Upper lobe of left lung (tissue), 4 donors: ENCODE measurements at regions not wholly inside any gene's neighbourhood (a gene's known extent, or its start where the extent isn't known, plus 50 kb on each side); places are given as distances from the start of the nearest gene placed in this dataset.

Source experiments
- POLR2A ChIP-seq, 4 donors: fragments of 450-650 bp; IDR thresholded peaks; one replicate each; pipeline ENCODE4 v1.5.1; 2016 to 2017; ENCODE audit warnings: antibody characterized with exemption in 4 of 4, mild to moderate bottlenecking in 2 of 4
- POLR2AphosphoS5 ChIP-seq, 2 donors: sonication (generic); formaldehyde crosslinking; IDR thresholded peaks; one replicate each; pipeline ENCODE4 v1.5.1; 2017; ENCODE audit warnings: antibody characterized with exemption in 2 of 2
- TF ChIP-seq, protein P1 (sequence below), 6 experiments: fragments of 450-650 bp in 4 of 6; fragments of 200-600 bp in 2 of 6; sonication (generic) in 2 of 6; IDR thresholded peaks; one replicate each; pipeline ENCODE4 v1.5.1; 2016 to 2019; ENCODE audit warnings: antibody characterized with exemption in 6 of 6

DNA sequence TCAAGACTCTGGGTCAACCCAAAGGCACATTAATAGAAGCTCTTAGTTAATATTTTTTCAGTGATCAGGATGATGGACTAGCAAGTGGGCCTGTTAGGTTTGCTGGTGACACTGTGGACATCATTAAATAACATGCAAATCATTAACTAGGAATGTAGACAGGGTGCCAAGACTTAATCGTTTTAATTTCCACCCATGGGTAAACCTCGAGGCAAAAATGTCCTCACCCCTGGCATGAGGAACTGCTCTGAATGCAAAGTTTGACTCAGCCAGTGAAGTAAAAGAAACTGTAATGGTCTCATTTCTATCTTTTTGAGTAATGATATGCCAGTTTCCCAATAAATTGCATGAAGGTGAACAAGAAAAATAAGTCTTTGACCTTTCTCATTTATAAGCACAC lies 152.6 kb upstream of the MEX3C start:
- TF ChIP-seq, protein P1, sequence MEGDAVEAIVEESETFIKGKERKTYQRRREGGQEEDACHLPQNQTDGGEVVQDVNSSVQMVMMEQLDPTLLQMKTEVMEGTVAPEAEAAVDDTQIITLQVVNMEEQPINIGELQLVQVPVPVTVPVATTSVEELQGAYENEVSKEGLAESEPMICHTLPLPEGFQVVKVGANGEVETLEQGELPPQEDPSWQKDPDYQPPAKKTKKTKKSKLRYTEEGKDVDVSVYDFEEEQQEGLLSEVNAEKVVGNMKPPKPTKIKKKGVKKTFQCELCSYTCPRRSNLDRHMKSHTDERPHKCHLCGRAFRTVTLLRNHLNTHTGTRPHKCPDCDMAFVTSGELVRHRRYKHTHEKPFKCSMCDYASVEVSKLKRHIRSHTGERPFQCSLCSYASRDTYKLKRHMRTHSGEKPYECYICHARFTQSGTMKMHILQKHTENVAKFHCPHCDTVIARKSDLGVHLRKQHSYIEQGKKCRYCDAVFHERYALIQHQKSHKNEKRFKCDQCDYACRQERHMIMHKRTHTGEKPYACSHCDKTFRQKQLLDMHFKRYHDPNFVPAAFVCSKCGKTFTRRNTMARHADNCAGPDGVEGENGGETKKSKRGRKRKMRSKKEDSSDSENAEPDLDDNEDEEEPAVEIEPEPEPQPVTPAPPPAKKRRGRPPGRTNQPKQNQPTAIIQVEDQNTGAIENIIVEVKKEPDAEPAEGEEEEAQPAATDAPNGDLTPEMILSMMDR (IDR thresholded peaks at IDR 0.05): no peak
- TF ChIP-seq POLR2AphosphoS5 (IDR thresholded peaks at IDR 0.05) (no peak), POLR2A (IDR thresholded peaks at IDR 0.05) (no peak)
